Activated CD4-positive, alpha-beta T cell treated with anti-CD3 and anti-CD28 coated beads for 4 hours (primary cell): ENCODE measurements at regions not wholly inside any gene's neighbourhood (a gene's known extent, or its start where the extent isn't known, plus 50 kb on each side); places are given as distances from the start of the nearest gene placed in this dataset.
"Not testable (repeated sequence)": the region's sequence is repeated elsewhere in the genome, so short reads cannot be mapped to it uniquely, and the experiment has no call there.

ENCODE experiments used
- DNase-seq, 2 donors: peaks; one replicate each; pipeline ENCODE4 v3.0.0-alpha.2; 2020

GRCh38 chr14:39722547-39723273, 290.5 kb upstream of the FBXO33 start:
- no peak for DNase-seq

- no peak for DNase-seq
These were observed 284.8 kb upstream of the FBXO33 start for GRCh38 chr14:39716987-39717570.

DNA sequence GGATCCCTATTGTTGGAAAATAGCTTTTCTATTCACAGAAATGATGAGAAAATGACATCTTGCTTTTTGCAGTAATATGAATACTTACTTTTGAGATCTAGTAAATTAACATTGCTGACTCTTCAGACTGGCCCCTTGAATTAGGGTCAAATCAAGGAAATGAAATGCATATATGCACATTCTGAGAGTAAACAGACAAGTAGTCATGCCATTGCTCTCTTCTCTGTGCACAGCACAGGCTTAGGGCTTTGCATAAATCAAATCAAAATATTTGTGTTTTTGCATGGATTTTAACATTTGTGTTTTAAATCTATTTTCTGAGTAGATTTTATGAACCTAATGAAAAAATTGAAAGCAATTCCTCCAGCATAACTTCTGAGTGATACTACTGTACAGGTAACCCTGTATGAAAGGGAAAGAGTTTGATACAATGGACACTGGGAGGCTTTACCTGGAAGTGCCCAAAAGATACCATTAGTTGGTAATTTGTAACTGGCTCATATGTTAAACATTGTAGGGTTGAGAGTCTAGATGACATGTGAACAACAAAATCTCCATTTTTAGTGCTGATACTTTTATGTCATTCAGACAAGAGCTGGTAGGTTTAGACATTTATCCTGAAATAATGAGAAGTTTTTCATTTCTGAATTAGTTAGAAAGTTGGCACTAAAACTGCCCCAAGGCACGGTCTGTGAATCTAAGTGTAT, 280.2 kb upstream of the FBXO33 start:
- DNase-seq, result no peak

- no peak for DNase-seq
These were observed 272.4 kb upstream of the FBXO33 start for GRCh38 chr14:39704594-39704993.

DNA sequence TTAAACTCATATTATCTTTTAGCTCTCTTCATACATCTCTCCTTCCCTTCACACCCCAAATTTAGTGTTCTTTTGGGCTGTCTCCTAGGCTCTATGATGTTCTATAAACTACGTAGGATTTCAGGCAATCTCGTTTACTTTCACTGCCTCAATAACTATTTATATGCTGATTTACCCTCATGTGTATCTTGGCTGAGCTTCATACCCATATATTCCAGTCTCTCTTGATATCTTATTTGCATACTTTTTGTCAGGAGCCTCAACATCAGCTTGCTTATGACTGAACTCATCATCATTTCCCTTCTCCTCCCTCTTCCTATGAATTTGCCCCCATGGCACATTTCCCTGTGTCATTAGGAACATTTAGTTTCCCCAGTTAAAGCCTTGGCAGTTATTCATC, 262.1 kb upstream of the FBXO33 start:
- DNase-seq, result no peak

GRCh38 chr14:39683691-39684260, 251.5 kb upstream of the FBXO33 start:
- no peak for DNase-seq

DNA sequence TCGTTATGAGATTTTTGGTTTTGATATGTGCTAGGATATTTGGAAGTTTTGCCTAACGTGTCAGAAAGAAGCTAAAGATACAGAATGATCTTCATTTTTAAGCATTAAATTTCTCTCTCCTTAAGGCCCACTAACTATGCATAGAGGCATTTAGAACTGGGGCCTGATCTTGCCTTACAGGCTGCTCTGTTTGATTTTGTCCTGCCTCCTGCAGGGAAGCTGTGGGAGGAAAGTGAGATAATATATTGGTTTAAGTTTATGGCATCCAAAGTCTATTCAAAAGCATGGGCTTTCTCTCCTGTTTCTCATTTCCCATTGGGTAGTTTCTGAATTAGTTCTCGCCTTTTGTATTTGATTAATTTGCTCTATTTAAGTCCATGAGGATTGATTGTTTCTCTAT, 250.3 kb upstream of the FBXO33 start:
- DNase-seq, result no peak

- no peak for DNase-seq
These were observed 249.7 kb upstream of the FBXO33 start for GRCh38 chr14:39681782-39682399.

DNA sequence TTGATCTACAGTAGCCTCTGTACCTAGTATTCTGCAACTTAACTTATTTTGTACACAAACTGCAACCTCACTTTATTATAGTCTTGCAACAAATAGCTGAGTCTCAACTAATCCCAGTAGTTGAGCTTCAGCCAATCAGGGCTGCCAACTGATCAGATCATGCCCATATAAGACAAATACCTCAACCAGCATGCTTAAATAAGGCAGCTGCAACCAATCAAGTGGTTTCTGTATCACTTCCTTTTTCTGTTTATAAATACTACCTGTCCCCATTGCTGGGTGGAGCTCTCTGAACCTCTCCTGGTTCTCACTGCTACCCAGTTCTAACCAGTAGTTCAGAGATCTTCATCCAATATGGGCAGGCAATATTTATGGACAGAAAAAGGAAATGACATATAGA, 248.5 kb upstream of the FBXO33 start:
- no peak for DNase-seq

- no peak for DNase-seq
These were observed 241.5 kb upstream of the FBXO33 start for GRCh38 chr14:39673734-39674133.

DNA sequence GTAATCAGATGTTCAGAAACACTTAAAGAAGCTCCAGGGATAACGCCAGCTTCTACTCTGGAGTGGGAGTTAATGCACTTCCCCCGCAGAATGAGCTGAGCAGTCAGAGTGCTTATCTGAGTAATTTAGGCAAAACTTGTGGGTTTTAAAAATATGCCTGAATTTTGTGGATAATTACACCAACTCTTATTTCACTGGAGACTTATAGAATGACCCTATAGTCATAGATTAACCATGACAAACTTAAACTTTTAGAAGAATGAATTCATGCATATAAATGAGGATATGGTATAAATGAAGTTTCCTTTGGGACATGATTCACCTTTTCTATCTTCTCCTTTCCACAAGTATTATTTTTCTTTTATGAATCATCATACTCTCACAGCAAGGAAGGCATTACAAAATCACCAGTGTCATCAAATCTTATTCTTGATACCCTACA, 241.1 kb upstream of the FBXO33 start:
- DNase-seq, result no peak

DNA sequence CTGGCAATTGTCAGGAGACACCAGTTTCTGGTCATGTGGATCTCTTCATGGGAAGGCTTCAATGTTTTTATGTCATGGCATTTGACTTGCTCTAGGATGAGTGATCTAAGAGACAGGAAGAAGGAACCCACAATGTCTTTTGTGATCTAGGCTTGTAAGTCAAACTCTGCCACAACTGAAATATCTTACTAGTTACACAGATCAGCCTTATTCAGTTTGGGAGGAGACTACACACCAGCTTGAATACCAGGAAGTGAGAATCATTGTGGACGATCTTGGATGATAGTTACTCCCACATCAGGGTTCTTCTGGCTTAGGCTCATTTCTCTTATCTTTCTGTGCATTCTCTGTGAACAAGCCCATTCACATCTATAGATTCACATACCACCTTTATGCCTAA, 236.2 kb upstream of the FBXO33 start:
- no peak for DNase-seq

- DNase-seq, result no peak
These were observed 234.2 kb upstream of the FBXO33 start for GRCh38 chr14:39666386-39666785.

DNA sequence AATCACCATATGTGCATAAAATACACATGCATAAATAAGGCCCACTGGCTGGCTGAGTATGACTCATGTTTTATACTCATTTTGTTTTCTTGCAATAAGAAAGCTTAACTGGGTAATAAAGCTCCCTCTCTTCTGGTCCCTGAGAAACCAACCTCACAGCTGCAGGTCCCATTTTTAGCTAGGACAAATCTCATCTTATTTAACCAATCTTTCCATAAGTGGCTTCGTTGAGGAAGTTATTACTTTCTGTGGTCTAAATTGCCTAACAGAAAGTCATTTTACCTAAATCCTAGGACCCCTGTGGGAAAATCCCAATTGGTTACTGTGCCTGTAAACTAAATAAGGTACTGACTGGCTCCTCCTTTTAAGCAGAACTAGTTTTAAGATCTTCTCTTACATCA, 232.8 kb upstream of the FBXO33 start:
- no peak for DNase-seq

GRCh38 chr14:39664646-39665045, 232.4 kb upstream of the FBXO33 start:
- no peak for DNase-seq

DNA sequence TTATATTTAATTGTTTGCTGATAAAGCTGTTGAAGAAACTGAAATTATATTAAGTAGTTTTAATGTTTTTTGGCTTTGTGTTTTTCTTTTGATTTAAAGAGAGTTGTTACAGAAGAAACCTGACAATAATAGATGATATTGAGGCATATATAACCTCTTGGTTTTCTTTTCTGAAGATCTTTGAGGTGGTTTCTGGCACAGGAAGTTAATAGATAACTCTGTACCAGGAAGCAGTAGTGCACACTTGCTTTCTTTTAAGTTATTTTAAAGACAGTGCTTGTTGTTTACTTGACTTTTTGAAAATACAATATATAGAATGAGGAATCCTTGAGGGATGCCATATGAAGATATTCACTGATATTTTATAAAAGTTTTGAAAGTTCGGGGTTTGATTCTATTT, 209.0 kb upstream of the FBXO33 start:
- DNase-seq, result no peak

- not testable (repeated sequence) for DNase-seq
These were observed 206.8 kb upstream of the FBXO33 start for GRCh38 chr14:39639009-39639408.

DNA sequence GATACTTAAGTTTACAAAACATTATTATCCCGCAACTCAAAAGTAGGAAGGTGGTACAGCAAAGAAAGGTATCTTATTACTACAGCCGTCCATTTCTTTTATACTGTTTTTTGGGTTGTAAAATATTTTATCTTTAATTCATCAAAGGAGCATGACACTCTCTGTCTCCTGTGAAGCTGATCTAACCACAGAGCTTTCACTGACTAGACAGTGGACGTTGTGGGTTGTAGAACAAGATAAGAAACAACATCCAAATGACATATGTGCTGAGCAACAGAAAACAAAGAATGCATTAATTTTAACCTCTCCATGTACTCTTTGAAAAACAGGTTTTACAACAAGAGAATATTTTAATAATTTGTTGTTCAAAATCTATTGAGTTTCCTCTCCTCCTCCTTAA, 195.9 kb upstream of the FBXO33 start:
- no peak for DNase-seq

DNA sequence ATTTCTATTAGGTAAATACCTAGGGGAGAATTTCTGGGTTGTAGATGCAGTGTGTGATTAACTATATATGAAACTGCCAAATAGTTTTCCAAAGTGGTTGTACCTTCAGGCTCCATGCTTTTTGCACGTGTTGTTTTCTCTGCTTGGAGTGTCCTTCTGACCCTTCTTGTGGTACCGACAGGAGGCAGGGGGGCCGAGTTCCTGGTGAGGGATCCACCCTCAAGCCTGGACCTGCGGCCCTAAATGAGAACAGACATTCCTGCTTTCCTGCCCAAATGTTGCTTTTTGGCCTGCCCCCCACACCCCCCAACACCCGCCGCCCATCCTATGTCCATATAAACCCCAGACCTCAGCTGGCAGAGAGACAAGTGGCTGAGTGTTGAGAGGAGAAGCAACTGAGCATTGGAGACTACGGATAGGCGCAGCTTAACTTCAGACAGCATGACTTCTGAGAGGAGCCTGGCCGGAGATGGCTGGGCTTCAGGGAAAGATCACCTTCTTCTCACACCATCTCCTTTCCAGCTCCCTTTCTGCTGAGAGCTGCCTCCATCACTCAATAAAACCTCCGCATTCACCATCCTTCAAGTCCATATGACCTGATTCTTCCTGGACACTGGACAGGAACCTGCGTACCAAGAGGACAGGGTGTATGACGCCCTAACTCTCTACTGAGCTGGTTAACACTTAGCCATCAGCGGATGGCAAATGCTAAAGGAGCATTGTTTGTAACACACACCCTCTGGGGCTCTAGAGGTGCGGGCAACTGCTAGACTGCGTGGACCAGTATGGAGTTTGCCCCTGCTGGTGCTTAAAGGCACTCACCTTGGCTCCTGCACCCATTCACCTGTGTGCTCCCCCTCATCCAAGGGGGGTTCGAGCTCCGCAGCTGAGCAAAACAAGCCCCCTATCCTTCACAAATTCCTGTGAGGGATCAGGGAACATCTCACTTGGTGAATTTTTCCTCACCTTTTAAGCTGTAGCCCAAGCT, 194.7 kb upstream of the FBXO33 start:
- no peak for DNase-seq

GRCh38 chr14:39621678-39622077, 189.4 kb upstream of the FBXO33 start:
- no peak for DNase-seq

DNA sequence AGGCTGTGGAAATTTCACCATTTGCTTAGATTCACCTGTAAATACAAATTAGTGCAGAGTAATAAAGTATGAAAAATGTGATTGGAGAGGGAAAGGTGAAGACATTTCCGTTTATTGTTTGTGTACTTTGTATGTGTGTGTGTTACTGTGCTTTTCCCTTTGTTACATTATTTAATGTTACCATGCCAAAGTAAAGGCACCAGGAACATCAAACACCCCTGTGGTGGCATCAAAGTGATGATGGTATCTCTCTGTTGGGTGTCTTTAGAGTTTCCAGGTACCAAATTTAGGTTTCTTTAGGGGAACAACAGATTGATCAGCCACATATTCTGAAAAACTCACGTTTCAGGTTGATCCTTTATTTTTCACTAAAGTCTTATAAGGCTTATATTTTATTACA, 189.0 kb upstream of the FBXO33 start:
- DNase-seq, result no peak

DNA sequence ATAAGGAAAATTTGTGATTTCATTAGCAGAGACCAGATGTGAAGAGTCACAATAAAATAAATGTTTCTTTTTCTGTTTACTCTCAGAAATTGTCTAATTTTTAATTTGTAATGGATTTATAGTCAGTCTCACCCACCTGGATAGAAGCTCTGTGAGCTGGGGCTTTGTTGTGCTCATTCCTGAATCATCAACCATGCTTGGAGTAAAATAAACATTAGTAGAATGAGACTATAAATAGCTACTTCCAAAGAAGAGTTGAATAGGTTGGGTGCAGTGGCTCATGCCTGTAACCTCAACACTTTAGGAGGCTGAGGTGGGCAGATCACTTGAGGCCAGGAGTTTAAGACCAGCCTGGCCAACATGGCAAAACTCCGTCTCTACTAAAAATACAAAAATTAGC, 185.3 kb upstream of the FBXO33 start:
- DNase-seq, result no peak
